AG20443 (cell line): ENCODE measurements at regions not wholly inside any gene's neighbourhood (a gene's known extent, or its start where the extent isn't known, plus 50 kb on each side); places are given as distances from the start of the nearest gene placed in this dataset.
"Not testable (repeated sequence)": the region's sequence is repeated elsewhere in the genome, so short reads cannot be mapped to it uniquely, and the experiment has no call there.

ENCODE experiments used
- DNase-seq: peaks from one replicate; pipeline ENCODE4 v3.0.0; 2012; ENCODE audit warnings: low spot score, mixed read lengths

DNA sequence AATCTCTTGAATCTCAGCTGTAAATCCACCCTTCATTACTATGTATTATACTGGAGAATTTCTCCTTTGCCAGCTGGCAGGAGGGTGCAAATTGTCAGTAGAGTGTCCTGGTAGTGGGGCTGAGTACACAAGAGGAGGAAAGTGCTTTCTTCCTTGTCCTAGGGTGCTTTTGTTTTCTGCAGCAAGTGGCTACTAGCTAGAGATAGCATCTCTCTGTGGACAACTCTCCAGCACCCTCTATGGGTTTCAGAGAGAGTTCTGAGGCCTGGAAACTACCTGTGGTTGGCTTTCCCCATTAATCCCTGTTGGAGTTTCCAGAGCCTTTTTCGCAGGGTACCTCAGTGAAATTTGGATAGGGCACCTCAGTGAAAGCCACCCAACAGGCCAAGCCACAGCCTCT is 422.5 kb upstream of the RGS17 start:
- DNase-seq, result no peak

DNA sequence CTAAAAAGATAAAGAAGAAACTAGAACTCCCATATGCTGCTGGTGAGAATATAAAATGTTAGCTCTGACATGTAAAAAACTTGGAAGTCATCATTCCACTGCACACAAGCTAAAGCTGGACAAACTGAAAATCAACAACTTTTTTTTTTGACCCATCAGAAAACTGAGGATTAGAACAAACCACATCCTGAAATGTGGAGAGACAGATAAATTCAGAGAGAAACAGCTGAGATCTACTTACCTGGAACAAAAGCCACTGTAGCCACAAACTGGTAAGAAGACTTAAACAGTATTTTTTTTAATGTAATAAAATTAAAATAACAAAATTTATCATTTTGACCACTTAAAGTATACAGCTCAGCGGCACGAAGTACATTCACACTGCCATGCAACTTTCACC is 408.5 kb upstream of the RGS17 start:
- DNase-seq, result no peak

DNA sequence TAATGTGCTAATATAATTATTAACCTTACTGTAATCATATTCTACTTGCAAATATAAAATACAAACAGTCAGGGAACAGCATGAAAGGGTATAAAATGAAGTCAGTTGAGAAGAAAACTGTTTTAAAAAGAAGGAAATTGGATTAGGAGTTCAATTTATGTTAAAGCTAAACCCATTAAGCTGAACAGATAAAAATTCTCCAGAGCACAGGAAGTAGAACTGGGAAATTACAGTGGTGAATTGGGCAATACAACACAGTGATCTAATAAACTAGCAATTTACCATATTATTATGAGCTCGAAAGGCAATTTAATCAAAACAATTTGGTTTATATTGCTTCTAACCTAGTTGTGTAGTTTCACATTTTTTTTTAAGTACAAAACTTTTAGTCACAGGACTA is 407.4 kb upstream of the RGS17 start:
- DNase-seq, result no peak

DNA sequence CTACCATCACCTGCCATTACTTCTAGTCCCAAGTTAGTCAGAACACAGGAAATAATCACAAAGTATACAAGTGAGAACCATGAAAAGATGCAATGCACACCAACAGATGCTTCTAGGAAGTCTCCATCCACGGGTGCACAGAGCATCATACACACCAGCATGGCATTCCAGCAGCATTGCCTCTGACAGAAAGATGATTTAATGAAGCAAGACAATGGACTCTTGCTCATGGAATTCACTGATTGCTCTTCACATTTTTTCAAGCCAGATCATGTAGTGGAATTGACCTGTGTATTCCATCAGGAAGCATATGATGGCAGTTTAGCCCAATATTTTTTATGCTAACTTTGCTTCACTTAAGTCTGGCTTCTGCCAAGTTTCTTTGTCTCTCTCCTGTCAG is 406.3 kb upstream of the RGS17 start:
- DNase-seq, result peak; percentile 17

DNA sequence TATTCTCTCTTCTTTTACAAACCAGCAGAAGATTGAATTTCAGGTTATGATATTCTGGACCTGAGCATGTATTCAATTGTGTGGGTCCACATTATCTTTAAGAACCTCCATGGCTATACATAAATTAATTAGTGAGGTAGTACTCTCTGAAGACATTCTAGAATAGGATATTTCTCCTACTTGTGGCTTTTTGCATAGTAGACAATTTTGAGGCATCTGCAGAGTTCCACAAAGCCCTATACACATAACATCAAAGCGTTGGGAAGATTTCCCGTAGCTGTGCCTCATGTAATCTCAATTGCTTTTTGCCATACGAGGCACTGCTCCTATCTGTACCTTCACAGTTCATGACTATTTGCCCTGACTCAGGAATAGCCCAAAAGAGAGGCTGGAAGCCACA is 395.4 kb upstream of the RGS17 start:
- DNase-seq, result no peak

DNA sequence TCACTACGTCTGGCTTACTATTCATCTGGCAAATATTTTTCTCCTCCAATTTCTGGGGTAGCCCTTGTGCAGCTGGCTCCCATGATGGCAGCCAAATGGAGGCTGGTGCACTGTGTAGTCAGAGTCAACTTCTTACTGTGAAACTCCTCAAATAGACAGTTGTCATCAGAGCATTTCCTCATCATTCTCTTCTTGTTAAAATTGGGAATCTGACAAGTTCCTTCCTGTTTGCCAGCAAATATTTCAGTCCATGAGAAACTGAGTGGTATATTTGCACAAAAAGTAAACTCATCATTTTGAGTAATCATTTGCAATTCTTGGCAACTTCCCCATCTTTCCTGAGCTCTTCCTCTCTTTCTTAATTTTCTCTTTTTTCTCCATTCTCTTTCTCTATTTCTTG is 394.9 kb upstream of the RGS17 start:
- no peak for DNase-seq

DNA sequence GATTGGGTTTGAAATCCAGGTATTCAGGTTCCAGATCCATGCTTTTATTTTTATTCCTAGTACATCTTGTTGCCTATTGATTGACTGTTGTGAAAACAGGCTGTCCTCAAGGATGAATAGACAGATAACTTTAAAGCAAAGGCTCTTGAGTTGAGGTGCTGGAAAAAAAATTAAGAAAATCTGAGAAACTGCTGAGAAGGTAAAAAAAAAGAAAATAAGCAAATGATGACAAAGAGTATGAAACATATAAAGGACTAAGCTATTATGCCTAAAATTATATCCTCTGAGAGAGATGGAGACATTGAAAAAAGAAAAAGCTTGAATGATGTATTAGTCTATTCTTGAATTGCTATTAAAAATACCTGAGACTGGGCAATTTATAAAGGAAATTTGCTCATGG is 392.3 kb upstream of the RGS17 start:
- no peak for DNase-seq

DNA sequence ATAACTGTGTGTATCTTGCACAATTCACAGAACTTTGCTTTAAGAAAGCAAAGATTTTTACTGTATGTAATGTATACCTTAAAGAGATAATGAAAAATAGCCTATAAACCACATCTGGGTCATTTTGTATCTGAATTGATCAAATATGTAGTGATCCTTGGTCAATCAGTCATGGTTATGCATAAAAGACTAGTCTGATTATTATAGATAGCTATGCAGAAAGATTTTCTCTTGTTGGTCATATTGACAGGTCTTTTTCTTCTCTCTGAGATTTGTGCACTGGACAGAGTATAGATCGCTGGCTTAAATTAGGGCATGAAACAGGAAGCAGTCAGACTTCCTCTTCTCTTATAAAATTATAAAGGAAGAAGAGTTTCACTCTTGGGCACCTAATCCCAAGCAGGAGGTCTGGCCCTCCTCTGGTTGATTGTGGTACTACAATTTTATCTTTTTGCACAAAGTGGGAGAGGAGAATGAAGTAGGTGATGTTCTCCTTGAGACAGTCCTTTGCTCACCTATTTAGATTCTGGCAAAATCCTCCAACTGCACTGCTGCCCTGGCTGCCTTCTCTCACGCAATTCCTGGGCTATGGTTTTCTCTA is 380.9 kb upstream of the RGS17 start:
- peak; percentile 52 for DNase-seq

DNA sequence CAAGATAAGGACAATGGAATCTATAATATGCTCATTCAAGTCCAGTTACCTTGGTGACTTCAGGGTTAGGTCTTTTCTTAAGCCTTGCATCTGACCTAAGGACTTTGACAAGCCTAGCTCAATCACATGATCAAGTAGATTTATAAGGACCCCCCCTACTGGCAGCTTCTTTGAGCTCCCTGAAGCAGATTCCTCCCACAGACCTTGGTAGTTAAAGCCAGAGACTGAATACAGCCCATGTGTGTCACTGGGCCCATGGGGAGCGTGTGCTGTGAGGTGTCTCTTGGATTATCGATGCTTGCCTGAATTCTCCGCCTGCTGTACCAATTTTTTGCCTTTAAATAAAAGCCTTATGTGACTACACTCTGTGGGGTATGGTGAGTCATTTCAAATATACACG is 372.7 kb upstream of the RGS17 start:
- DNase-seq, result no peak

DNA sequence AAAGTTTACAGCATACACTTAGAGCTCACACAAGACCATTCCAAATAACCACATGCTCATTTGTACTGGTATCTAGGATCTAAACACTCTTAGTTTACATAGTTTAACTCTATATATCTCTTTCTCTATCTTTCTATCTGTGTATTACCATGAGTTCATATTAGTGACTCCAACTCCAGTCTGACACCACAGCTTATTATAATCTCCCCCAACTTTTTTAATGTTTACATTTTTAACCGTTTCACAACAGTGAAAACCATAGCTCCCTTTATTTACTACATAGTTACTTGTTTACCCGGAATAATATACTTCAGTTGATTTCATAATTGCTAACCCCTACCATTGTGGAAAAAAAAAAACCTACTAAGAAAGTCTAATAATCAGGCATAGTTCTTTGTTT is 362.4 kb upstream of the RGS17 start:
- no peak for DNase-seq

DNA sequence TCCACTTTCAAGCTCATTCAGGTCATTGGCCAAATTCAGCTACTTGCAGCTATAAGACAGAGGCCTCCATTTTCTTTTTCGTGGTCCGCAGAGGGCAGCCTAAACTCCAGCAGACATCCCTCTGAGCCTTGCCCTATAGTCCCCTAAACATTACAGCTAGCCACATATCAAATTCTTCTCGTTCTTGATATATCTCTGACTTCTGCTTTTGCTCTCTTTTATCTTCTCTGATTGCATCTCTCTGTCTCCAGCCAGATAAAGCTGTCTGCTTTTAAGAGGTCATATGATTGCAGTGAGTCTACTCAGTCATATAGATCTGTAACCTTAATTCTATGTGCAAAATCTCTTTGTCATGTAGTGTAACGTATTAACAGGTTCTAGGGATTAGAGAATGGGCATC is 358.4 kb upstream of the RGS17 start:
- no peak for DNase-seq

DNA sequence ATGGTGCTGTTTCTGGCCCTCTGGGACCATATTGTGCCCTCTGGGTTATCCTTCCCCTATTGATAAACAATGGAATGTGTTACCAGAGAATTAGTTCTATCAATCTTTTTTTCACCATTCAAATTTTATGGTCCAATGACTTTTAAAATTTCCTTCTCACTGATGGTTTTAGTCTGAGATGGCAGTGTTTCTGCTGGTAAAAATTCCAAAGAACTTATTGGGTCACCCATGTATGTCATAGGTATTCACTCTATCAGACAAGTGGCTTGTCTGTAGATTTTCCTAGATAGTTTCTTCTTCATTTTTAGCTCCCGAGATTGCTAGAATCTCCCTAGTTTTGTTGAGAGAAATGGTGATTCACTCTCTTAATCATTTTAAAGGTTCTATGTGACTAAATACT is 357.2 kb upstream of the RGS17 start:
- no peak for DNase-seq

DNA sequence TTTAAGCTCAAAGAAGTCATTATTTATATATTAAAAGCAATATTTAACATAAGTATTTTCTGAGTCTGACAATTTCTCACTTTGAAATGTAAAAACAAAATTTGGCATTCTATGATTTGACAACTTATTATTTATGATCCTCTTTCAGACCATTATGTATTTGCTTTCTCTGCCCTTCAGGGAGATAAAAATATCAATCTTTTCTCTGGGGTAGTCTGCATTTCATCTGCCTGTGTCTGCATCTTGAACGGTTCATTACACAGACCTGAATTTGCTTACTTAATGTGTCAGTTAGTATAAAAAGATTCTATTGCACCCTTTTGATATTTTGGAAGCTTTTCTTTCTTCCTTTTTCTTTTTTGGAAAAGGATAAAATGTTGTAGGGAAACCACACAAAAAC is 354.0 kb upstream of the RGS17 start:
- no peak for DNase-seq

DNA sequence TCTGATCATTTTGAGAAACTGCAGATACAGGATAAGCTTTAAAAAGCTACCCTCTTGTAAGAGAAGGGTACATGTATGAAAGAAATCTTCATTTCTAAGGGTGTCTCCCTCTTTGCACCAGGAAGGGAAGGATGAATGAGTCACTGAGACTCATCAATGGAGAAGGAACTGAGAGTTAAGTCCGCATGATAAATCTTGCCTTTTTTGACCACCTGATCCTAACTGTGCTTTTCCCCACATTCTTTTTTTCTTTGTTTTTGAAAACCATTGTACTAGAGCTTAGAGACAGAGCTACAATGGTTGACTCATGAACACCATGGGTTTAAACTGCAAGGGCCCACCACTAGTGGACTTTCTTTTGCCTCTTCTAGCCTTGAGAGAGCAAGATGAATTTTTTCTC is 353.0 kb upstream of the RGS17 start:
- no peak for DNase-seq

DNA sequence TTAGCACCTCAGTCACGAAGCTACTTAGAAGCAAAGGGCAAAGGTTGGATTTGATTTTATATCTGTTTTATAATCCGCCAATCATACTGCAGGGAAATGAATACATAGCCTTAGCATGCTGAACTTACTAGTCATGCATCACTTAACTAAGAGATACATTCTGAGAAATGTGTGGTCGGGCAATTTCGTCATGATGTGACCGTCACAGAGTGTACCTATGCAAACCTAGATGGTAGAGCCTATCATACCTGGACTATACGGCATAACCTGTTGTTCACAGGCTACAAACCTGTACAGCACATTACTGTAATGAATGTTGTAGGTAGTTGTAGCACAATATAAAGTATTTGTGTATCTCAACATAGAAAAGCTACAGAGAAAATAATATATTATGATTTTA is 345.2 kb upstream of the RGS17 start:
- no peak for DNase-seq

DNA sequence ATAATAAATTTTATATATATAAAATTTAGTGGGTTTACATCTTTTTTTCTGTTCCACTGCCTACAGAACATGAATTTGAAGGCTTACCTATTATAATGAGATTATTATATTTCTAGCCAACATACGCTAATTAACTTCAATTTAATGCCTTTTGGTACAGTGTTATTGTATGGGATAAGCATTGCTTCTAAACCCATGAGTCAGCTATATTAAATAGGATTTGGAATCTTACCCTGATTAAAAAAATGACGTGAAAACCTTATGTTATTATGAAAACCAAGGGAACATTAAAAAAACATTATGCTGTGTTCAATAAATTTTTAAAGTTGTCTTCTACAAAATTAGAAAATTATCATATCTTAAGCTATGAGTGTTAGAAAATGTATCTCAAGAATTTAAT is 334.0 kb upstream of the RGS17 start:
- DNase-seq, result no peak

DNA sequence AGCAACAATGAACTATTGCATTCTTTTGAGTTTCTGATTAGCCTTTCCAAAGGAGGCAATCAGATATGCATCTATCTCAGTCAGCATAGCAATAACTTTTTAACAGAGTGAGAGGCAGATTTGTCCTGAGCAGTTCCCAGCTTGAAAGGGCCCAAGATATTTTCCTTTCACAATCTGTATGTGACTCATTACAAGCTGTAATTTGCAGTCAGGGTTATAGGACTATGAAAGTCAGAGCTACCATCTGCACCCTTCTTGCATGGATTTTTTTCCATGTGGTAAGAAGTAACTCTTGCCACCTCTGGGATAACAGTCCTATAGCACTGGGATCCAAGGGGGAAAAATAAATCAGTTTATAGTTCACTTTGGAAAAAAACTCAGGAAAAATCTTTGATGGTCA is 318.2 kb upstream of the RGS17 start:
- DNase-seq, result no peak

DNA sequence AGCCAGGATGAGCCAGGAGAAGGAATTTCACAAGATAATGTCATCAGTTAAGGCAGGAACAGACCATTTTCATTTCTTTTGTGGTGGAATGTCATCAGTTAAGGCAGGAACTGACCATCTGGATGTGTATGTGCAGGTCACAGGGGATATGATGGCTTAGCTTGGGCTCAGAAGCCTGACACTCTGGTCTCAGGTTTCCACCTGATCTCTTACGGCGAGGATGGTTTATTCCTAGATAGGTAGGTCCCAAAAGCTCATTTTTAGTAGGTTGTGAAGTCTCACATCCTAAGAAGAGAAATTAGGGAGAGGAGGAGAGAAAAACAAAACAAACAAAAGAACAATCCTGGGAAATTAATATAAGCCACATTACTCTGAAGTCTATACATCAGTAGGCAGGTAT is 311.7 kb upstream of the RGS17 start:
- DNase-seq, result not testable (repeated sequence)

DNA sequence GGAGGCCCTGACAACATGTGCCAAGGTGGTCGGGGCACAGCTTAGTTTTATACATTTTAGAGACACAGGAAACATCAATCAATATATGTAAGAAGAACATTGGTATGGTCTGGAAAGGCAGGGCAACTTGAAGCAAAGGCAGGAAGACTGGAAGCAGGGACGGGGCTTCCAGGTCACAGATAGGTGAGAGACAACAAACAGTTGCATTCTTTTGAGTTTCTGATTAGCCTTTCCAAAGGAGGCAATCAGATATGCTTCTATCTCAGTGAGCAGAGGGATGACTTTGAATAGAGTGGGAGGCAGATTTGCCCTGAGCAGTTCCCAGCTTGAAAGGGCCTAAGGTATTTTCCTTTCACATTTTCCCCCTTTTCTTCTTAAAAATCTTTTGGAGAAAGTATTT is 311.0 kb upstream of the RGS17 start:
- no peak for DNase-seq

DNA sequence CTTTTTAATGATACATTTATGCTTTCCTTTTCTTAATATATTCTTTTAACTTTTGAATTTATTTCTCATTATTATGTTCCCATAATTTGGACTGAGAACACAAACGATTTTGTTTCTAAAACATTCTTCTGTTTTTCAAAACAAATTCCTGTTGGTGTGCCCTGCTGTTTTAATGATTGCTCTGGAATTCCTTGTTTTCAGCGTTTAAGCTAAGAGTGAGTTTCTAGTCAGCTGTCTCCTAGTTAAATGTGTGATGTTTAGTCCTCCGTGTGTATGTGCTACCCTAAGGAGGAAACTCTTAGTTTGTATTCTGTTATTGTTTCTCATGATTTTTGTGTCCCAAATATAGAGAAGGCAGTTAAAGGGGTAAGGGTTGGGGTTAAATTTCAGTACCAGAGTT is 306.1 kb upstream of the RGS17 start:
- DNase-seq, result no peak

DNA sequence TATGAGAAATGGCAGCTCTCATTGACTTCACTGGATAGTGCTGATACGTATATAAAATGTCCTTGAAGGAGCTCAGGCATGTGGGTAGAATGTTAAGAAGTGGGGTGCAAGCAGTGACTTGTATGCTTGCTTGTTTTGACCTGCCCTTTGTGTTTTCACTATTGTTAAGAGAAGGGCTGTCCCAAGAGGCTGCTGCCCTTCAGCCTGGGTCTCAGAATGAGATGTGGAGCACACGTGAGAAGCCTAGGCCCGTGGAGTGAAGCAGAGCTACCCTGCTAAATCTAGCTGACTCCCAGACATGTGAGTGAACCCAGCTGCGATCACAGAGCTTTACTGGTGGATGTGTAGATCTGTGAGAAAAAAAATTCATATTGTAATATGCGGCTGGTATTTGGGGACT is 305.3 kb upstream of the RGS17 start:
- DNase-seq, result no peak

DNA sequence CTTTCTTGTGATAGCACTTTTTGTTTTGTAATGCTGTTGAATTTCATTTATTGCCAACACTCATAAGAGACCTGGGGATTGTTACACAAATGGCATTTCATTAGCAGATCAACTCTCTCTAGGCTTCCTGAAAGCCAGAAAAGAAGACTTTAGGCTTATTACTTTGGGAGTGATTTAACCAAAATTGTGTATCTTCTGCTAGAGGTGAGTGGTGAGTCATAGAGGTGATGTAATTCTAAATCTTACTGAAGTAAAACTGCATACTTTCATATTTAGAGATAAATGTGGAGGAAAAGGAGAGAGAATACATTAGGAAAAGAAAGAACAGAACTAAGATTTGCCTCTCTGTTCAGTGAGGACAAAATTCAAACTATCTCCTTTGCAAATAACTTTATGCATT is 304.7 kb upstream of the RGS17 start:
- no peak for DNase-seq

DNA sequence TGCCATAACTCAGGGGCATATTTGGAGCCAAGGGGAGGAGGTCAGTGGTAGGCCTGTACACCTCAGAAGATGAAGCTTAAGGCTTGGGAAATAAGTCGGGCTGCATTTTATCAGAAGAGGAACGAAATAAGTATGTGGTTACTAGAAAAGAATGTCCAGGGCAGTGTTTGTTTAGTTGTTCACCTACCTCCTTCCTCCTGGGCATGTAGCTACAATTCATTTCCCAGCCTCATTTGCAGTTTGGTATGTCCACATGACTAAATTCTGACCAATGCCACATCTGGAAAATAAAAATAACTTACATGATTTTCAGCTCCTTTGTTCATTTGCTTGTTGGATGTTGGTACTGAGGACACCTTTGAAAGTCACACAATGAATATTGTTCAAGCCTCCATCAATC is 294.5 kb upstream of the RGS17 start:
- no peak for DNase-seq

DNA sequence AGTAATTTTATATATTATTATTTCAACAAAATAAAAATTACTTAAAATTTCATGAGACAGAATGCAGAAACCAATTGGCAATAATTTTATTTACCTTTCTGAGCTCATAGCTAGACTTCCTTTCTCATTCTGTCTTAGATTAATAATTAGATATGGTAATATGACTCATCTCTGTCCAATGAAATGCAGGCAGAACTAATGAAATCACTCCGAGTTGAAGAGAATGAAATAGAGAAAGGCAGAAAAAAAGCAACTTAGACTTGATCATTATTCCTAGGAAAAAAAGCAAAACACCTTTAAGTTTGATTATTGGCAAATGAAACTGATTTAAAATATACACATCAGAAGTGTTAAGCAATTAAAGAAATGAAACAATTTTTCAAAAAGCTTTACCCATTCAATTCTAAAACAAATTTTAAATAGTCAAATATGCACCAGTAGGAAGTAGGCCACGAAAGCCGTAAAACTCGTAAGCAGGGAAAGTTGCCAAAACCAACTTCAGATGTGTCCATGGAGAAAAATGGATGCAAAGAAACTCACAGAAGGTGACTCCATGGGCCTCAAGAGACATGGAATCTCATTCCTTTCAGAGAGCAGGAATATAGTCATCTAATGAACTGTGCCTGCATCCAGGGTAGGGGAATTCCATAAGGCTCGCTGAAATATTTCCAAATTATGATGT is 293.8 kb upstream of the RGS17 start:
- no peak for DNase-seq

DNA sequence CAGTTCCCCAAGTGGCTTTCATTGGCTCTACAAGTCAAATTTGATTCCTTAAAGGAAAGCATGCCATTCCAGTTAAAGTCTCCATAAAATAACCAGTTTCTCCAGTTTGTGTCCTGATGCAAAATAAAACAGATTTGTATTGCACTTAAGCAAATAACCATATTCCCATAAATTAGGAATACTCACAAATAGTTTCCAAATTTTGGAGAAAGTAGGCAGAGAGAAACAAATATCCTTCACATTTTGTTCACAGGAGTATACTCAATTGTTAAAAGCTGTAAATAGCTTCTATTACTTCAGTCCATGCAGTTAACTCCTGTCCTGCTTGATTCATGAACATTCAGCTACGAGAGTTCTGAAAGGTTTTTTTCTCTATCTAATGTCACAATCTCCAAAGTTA is 281.4 kb upstream of the RGS17 start:
- no peak for DNase-seq
